ENCODE measurements at regions not wholly inside any gene's neighbourhood (a gene's known extent, or its start where the extent isn't known, plus 50 kb on each side); places are given as distances from the start of the nearest gene placed in this dataset.
"Not testable (repeated sequence)": the region's sequence is repeated elsewhere in the genome, so short reads cannot be mapped to it uniquely, and the experiment has no call there.

DNA sequence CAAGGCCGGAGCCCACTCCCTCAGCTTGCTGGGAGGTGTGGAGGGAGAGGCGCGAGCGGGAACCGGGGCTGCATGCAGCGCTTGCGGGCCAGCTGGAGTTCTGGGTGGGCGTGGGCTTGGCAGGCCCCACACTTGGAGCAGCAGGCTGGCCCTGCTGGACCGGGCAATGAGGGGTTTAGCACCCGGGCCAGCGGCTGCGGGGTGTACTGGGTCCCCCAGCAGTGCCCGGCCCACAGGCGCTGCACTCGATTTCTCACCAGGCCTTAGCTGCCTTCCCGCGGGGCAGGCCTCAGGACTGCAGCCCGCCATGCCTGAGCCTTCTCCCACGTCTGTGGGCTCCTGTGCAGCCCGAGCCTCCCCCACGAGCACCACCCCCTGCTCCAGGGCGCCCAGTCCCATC lies 62.3 kb upstream of the CNTLN start:
- TF ChIP-seq, protein P1, sequence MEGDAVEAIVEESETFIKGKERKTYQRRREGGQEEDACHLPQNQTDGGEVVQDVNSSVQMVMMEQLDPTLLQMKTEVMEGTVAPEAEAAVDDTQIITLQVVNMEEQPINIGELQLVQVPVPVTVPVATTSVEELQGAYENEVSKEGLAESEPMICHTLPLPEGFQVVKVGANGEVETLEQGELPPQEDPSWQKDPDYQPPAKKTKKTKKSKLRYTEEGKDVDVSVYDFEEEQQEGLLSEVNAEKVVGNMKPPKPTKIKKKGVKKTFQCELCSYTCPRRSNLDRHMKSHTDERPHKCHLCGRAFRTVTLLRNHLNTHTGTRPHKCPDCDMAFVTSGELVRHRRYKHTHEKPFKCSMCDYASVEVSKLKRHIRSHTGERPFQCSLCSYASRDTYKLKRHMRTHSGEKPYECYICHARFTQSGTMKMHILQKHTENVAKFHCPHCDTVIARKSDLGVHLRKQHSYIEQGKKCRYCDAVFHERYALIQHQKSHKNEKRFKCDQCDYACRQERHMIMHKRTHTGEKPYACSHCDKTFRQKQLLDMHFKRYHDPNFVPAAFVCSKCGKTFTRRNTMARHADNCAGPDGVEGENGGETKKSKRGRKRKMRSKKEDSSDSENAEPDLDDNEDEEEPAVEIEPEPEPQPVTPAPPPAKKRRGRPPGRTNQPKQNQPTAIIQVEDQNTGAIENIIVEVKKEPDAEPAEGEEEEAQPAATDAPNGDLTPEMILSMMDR (conservative IDR thresholded peaks at IDR 0.05 in 1 of 2, IDR thresholded peaks at IDR 0.05 in 1 of 2; ENCODE audit: low read depth in 1 of 2, low read length in 2 of 2), result not testable (repeated sequence)
- TF ChIP-seq EZH2 (IDR thresholded peaks at IDR 0.05; ENCODE audit: low read length, missing control alignments), result not testable (repeated sequence)

All from fibroblast of lung (primary cell).